Chondrocyte (in vitro differentiated cells): ENCODE measurements at regions not wholly inside any gene's neighbourhood (a gene's known extent, or its start where the extent isn't known, plus 50 kb on each side); places are given as distances from the start of the nearest gene placed in this dataset.

ENCODE experiments used
- DNase-seq: peaks from one replicate; pipeline ENCODE4 v3.0.0; 2021; ENCODE audit warnings: mixed read lengths, low spot score
- H3K27ac Mint-ChIP-seq: one replicate; pipeline ENCODE4 v1.8.0; 2021; ENCODE audit warnings: mild to moderate bottlenecking, moderate library complexity, mixed read lengths; ENCODE audit not compliant: unreplicated experiment
- H3K27me3 Mint-ChIP-seq: 2 replicates; pipeline ENCODE4 v1.8.0; 2021; ENCODE audit warnings: low read depth, mixed read lengths
- H3K36me3 Mint-ChIP-seq: 2 replicates; pipeline ENCODE4 v1.8.0; 2021; ENCODE audit warnings: low read depth, mixed read lengths
- H3K4me1 Mint-ChIP-seq: 2 replicates; pipeline ENCODE4 v1.8.0; 2021; ENCODE audit warnings: low read depth, mild to moderate bottlenecking, mixed read lengths
- H3K4me3 Mint-ChIP-seq: one replicate; pipeline ENCODE4 v1.8.0; 2021; ENCODE audit warnings: mild to moderate bottlenecking, moderate library complexity, mixed read lengths; ENCODE audit not compliant: unreplicated experiment
- H3K9me3 Mint-ChIP-seq: 2 replicates; pipeline ENCODE4 v1.8.0; 2021; ENCODE audit warnings: low read depth, mixed read lengths
- CTCF ChIP-seq: fragments of 200-600 bp; sonication (generic); IDR thresholded peaks from 2 replicates; pipeline ENCODE4 v1.5.0; 2021; ENCODE audit warnings: antibody characterized with exemption, mild to moderate bottlenecking, moderate library complexity

GRCh38 chr4:136198358-136198757 lies 1333.9 kb downstream of the PCDH18 start:
- no peaks in the 10 kb centered on the region for H3K4me1 Mint-ChIP-seq
- no peaks in the 10 kb centered on the region for H3K9me3 Mint-ChIP-seq
- H3K27ac Mint-ChIP-seq = no peak overlapping the region
- H3K4me3 Mint-ChIP-seq = no peak overlapping the region
- no peaks in the 10 kb centered on the region for H3K27me3 Mint-ChIP-seq
- H3K36me3 Mint-ChIP-seq = no peaks in the 10 kb centered on the region
- DNase-seq = no peak
- TF ChIP-seq CTCF = no peak

GRCh38 chr4:136194962-136195361 lies 1337.3 kb downstream of the PCDH18 start:
- no peaks in the 10 kb centered on the region for H3K36me3 Mint-ChIP-seq
- peaks cover 4% of the 10 kb centered on the region for H3K9me3 Mint-ChIP-seq
- no peaks in the 10 kb centered on the region for H3K4me1 Mint-ChIP-seq

GRCh38 chr4:136186650-136187049 lies 1345.6 kb downstream of the PCDH18 start:
- Mint-ChIP-seq H3K4me1 (no peaks in the 10 kb centered on the region), H3K4me3 (no peak overlapping the region), H3K27ac (no peak overlapping the region), H3K27me3 (peaks cover 2% of the 10 kb centered on the region), H3K36me3 (no peaks in the 10 kb centered on the region), H3K9me3 (peaks cover 2% of the 10 kb centered on the region)
- no peak for DNase-seq
- TF ChIP-seq CTCF = no peak

More at GRCh38 chr4:136194962-136195361, 1337.3 kb downstream of the PCDH18 start:
- no peak for DNase-seq
- TF ChIP-seq CTCF = no peak
- Mint-ChIP-seq H3K4me3 (no peak overlapping the region), H3K27ac (no peak overlapping the region), H3K27me3 (peaks cover 2% of the 10 kb centered on the region)

GRCh38 chr4:136183513-136183912 lies 1348.8 kb downstream of the PCDH18 start:
- DNase-seq = no peak
- H3K9me3 Mint-ChIP-seq = peaks cover 5% of the 10 kb centered on the region
- no peak for TF ChIP-seq CTCF

GRCh38 chr4:136156947-136157346 lies 1375.3 kb downstream of the PCDH18 start:
- no peaks in the 10 kb centered on the region for H3K36me3 Mint-ChIP-seq
- no peak overlapping the region for H3K27ac Mint-ChIP-seq
- TF ChIP-seq CTCF = no peak
- no peak overlapping the region for H3K4me3 Mint-ChIP-seq
- H3K4me1 Mint-ChIP-seq = no peaks in the 10 kb centered on the region
- peaks cover 2% of the 10 kb centered on the region for H3K9me3 Mint-ChIP-seq
- H3K27me3 Mint-ChIP-seq = peaks cover 3% of the 10 kb centered on the region
- no peak for DNase-seq

More at GRCh38 chr4:136183513-136183912, 1348.8 kb downstream of the PCDH18 start:
- Mint-ChIP-seq H3K27me3 (no peaks in the 10 kb centered on the region), H3K27ac (no peak overlapping the region), H3K36me3 (peaks cover 2% of the 10 kb centered on the region), H3K4me1 (no peaks in the 10 kb centered on the region), H3K4me3 (no peak overlapping the region)
